ENCODE measurements at regions not wholly inside any gene's neighbourhood (a gene's known extent, or its start where the extent isn't known, plus 50 kb on each side); places are given as distances from the start of the nearest gene placed in this dataset.

DNA sequence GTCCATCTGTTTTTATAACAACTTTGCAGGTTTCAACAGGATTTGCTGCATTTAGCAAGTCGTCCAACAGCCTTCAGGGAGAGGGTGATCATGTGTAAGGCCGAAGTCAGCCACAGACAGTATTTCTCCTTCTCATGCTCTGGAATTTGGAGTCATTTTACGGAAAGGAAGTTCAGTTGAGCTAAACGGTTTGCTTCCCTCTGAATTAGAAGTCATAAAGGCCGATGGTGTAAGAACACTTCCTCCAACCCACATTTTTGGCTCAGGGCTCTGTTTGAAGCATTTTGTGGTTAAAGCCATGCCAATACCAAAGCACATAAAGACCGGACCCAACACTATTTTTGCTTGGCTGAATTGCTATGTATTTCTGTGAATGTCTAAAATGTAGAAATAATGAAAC lies 129.5 kb downstream of the TMEM182 start:
- TF ChIP-seq TCF12 (IDR thresholded peaks at IDR 0.05) (no peak), POLR2AphosphoS5 (IDR thresholded peaks at IDR 0.05; ENCODE audit: low read depth, low read length) (no peak), NRF1 (IDR thresholded peaks at IDR 0.05; ENCODE audit: low read depth, low read length) (no peak), RFX5 (IDR thresholded peaks at IDR 0.05; ENCODE audit: low read length) (no peak)
- TF ChIP-seq, protein P1, sequence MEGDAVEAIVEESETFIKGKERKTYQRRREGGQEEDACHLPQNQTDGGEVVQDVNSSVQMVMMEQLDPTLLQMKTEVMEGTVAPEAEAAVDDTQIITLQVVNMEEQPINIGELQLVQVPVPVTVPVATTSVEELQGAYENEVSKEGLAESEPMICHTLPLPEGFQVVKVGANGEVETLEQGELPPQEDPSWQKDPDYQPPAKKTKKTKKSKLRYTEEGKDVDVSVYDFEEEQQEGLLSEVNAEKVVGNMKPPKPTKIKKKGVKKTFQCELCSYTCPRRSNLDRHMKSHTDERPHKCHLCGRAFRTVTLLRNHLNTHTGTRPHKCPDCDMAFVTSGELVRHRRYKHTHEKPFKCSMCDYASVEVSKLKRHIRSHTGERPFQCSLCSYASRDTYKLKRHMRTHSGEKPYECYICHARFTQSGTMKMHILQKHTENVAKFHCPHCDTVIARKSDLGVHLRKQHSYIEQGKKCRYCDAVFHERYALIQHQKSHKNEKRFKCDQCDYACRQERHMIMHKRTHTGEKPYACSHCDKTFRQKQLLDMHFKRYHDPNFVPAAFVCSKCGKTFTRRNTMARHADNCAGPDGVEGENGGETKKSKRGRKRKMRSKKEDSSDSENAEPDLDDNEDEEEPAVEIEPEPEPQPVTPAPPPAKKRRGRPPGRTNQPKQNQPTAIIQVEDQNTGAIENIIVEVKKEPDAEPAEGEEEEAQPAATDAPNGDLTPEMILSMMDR (IDR thresholded peaks at IDR 0.05), result no peak
- TF ChIP-seq, protein P2, sequence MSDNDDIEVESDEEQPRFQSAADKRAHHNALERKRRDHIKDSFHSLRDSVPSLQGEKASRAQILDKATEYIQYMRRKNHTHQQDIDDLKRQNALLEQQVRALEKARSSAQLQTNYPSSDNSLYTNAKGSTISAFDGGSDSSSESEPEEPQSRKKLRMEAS (IDR thresholded peaks at IDR 0.05; ENCODE audit: low read depth), result no peak

Data from SK-N-SH (cell line).